ENCODE measurements at regions not wholly inside any gene's neighbourhood (a gene's known extent, or its start where the extent isn't known, plus 50 kb on each side); places are given as distances from the start of the nearest gene placed in this dataset.

DNA sequence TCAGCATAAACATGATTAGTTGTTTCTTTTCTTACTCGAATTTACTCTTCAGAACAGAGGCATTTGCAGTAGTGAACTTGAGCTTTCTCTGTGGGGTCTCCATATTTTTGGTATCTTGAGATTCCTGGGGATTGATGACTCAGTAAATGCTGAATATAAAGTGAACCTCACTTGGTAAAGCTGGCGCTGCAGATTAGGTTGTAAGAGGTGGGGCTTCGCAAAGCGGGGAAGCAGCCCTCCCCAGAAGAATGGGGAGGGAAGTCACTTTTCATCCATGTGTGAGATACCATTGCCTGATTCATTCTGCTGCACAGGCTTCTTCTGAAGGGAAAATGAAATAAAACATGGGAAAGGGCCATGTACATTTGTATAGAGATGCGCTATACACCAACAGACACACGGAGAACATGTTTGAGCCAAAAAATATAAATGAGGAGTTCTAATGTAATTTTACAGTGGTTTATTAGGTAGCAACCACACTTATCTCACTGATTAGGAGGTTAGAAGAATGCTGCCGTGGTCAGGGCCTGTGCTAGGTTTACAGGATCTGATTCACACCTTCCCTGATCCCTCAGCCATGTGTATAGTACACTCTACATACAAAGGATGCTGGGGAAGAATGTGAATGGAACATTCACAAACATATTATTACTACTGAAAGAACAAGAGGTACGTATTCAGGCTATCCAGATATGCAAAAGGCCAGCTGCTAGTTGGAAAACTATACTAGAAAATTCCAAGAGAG, 63.5 kb downstream of the DNTTIP2 start:
- no peak for DNase-seq

GRCh38 chr1:93814795-93815340, 64.1 kb downstream of the DNTTIP2 start:
- DNase-seq = peak; percentile 73

DNA sequence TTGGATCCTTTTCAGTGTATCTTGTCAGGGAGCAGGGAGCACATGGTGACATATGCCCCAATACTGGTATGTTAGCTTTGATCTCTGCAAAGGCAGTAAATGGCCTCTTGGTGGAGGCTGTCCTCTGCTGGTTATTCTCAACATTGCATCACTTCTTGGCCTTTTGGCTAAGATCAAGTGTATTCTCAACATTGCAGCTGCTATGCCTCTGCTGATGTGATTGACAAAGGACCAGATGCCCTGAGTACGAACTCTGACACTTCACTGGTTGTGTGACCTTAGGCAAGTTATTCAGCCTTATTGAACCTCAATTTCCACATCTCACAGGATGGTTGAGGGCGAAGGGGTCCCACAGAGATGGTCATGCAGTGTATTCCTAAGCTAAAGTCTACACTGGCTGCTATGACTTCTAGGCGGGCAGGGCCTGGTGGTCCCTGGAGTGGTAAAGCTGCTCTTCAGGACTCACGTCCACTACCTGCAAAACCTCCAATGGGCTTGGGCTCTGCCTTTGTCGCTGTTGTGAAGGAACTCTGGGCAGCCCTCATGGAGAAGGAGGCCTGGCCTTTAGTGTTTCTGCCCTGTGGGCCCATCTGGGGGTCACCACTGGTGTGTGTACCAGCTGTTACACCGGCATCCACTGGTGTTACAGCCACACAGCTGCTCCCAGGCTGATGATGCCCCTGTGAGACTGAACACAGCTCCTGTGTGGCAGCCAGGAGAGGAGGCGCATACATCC, 64.8 kb downstream of the DNTTIP2 start:
- peak; percentile 58 for DNase-seq

GRCh38 chr1:93813076-93813475, 65.9 kb downstream of the DNTTIP2 start:
- no peak for DNase-seq

DNA sequence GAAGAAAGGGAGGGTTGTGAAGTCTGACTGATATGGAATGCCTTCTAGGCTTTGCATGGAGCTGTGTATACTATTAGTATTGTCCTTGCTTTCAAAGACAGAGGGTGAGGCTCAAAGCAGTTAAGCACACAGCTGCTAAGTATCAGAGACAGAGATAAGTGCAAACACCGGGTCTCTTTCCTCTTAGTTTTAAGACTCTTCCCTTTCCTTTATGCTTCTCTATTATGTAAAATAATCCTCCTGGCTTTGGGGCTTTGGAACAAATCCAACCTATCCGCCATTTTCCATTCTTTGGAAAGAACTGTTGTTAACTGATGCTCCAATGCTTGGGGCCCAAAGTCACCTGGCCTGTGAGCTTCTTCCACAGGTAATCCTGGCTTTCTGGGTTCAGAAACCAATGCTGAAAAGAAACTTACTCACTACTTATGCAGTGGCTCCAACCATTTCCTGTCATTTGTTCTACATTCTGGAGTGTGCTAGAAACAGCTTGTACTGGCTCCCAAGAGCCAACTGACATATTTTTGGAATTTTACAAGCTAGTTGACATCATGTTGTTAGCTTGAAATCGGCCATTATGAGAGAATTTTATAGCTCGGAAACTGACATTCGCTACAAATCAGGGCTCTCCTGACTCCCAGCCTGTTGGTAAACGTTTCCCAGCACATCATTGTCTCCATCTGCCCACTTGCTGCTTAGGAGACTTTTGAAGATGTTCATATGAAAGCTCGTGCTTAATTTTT, 67.5 kb downstream of the DNTTIP2 start:
- no peak for DNase-seq

GRCh38 chr1:93810316-93810715, 68.7 kb downstream of the DNTTIP2 start:
- no peak for DNase-seq

DNA sequence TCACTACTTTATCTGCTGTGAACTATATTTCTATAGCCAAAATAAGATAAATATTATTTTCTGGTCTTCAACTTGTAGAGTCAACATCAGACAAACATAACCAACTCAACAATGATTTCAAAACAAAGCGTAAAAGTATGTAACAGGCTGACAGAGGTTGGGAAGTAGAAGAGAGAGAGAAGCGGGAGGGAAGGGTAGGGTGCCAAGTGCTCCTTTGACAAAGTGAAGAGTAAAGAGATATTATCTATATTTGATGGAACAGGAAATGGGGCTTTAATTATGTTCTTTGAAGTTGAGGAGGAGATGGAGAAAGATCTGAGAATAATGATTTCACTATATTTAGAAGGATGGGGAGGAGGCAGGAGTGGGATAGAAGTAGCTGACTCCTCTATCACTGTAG, 70.1 kb downstream of the DNTTIP2 start:
- DNase-seq = no peak

DNA sequence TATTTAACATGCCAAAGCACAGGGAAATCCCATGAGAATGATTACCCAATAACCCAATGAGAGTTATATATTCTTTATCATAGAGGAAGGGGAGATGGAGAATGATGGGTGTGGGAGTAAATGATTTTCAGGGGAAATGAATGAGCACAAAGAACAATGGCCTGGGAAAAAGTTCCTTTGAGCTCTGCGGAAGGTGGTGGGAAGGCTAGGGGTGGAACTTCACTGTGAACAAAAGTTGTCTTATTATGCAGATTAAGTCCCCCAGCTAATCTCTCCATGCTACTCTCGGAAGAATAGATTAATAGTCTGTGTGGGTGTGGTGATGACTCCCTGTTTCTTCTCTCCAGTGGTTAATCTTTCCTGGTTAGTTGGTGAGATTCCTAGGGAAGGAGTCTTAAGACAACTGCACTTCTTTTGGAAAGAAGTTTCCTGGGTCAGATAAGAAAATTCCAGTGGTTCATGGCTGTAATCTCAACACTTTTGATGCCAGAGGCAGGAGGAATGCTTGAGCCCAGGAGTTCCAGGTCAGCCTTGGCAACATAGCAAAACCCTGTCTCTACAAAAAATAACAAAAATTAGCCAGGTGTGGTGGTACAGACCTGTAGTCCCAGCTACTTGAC, 71.6 kb downstream of the DNTTIP2 start:
- DNase-seq = no peak

DNA sequence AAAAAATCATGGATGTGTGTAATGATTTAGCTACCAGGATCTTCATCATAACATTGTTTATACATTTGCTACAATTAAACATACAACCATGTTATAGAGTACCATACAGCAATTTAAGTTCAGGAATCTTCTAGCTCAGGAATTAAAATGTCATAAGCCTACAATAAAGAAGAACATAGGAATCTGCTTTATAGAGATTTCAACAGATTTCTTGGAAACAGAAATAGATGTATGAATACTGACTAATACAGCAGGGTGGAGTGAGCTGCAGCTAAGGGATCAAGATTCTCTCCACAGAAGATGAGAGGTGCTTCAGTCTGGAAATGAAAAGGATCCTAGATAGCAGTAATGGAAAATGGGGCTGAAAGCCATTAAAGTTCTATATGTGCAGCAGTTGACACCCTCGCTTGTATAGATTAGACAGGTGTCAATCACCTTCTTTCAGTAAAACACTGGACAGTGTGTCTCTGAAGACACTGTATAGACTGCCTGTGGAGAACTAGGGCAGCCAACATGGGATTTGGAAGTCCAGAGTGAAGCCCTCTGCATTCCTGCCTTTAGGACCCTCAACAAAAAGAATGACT, 73.9 kb downstream of the DNTTIP2 start:
- no peak for DNase-seq

GRCh38 chr1:93804412-93804811, 74.6 kb downstream of the DNTTIP2 start:
- no peak for DNase-seq

GRCh38 chr1:93801471-93801870, 77.5 kb downstream of the DNTTIP2 start:
- no peak for DNase-seq

DNA sequence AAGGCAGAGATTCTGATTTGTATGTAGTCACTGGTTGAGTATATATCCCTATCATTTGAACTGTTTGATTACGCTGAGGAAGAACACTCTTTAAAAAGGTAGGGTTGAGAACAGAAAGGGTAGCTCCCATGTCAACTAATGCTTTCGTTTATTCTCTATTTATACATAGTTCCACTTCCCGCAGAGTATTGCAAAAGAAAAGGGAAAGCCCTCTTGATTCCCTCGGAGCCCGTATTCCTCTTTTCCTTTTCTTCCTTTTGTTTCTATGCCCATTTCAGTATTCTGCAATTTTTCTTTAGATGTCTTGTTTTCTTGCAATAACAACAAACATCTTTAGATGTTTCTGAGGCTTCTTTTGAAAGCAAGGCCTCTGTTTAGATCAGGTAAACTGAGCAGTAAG, 78.2 kb downstream of the DNTTIP2 start:
- DNase-seq = no peak

GRCh38 chr1:93798291-93798690, 80.7 kb downstream of the DNTTIP2 start:
- DNase-seq = no peak

DNA sequence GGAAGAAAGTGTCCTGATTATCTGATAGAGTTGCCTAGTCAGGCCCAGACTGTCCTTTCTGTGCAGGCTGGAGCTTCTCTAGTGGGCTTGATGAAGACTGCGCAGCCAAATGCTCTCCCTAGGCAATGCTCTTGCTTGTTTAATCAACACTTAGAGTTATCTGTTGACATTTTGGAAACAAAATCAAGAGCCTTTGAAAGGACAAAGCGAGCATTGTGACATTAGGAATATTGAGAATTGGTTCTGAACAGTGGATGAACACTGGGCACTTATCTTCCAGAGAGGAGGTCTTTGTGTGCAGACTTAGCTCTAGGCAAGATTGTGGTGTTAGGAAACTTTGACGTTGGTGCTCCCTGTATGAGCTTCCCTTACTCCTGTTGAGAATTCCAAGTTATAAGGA, 94.5 kb downstream of the DNTTIP2 start:
- peak; percentile 72 for DNase-seq

DNA sequence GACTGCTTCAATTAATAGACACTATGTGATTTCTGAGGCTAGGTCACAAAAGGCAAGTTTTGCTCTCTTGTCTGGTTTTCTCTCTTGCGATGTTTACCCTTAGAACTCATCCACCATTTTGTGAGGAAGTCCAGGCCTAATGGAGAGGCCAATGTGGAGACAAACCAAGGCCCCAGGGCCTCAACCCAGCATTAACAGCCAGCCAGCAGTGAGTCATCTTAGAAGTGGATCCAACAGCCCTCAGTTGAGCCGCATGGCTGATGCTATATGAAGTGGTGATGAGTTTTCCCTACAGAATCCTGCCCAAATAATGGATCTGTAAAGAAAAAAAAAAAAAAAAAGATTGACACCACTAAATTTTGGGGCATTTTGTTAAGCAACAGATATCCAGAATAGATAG, 95.1 kb downstream of the DNTTIP2 start:
- DNase-seq = no peak

DNA sequence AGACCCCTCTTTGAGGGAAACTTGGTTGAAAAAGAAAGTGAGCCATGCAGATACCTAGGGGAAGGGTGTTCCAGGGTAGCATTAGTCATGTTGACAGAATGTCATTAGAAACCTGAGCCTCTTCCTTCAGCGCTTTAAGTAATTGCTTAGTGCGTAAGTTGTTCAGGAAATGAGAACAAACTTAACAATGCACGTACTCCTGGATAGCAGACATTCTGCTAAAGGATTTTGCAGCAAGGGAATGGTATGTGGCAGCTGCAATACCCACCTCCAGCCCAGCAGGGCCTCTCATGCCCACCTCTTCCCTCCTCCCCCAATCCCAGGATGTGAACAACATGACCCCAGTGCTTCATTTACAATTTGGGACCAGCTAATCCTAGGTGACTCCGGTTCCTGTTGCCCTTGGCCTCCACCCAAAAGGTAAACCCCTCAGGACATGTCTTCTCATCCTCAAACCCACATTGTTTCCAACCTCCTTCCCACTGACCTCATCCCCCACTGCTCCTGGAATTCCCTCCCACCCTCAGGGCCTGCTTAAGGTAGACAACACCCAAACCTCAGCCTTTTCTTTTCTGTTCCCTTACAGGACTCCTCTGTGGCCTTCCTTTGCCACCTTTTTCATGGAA, 98.0 kb upstream of the BCAR3 start:
- no peak for DNase-seq

DNA sequence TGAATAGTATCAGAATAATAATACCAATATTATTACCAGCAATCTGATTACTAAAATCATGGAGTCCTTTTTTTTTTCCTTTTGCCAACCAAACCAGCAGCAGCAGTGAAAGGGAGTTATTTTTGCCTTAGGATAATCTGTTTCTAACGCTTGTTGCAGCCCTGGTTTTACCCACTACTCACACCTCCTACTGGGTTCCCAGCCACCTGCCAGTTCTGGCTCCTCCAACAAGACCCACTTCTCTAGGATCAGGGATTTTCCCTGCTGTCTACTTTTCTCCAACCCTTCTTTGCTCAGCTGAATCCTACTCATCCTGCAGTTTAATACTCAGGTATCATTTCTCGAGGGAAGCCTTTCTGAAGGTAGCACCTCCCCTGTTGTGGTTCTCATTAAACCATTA, 96.8 kb upstream of the BCAR3 start:
- DNase-seq = no peak

DNA sequence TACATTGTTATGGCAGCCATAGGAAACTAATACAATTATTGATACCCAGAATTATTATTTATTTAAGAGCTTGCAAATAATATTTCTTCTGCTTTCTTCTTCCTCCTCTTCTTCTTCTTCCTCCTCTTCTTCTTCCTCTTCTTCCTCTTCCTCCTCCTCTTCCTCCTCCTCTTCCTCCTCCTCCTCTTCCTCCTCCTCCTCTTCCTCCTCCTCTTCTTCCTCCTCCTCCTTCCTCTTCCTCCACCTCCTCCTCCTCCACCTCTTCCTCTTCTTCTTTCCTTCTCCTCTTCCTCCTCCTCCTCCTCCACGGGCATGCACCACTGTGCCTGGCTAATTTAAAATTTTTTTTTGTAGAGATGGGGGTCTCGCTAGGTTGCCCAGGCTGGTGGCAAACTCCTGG, 95.6 kb upstream of the BCAR3 start:
- no peak for DNase-seq

- no peak for DNase-seq
These were observed 95.1 kb upstream of the BCAR3 start for GRCh38 chr1:93776728-93777127.

DNA sequence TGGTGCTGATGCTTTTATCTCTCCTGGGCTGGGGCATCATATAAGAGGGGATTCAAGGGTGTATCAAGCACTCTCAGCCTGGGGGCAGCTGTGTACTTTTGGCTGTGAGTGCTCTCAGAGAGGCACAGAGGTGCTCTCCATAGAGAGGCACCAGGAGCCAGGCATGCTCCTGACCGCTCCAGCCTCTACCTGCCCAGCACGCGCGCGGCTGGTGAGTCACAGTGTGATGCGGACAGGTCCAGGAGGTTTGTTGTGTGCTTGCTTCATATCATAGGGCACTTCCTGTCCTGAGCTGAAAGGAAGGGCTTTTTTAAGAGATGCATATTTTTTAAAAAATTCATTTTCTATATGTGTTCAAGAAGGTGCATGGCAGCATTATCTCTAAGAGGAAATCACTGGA, 93.6 kb upstream of the BCAR3 start:
- DNase-seq = peak; percentile 77

GRCh38 chr1:93774707-93775106, 93.1 kb upstream of the BCAR3 start:
- no peak for DNase-seq
